PC-3 (cell line): ENCODE measurements at regions not wholly inside any gene's neighbourhood (a gene's known extent, or its start where the extent isn't known, plus 50 kb on each side); places are given as distances from the start of the nearest gene placed in this dataset.

Source experiments
- EZH2 ChIP-seq: fragments of 300-600 bp; sonication (generic); IDR thresholded peaks from one replicate; pipeline ENCODE4 v1.6.1; 2017; ENCODE audit warnings: antibody characterized with exemption, mild to moderate bottlenecking, low read length; ENCODE audit not compliant: unreplicated experiment
- TF ChIP-seq, protein P1 (sequence below): fragments of 300-600 bp; sonication (generic); conservative IDR thresholded peaks from 2 replicates; pipeline ENCODE4 v1.5.1; 2017; ENCODE audit warnings: antibody characterized with exemption, low read depth, mild to moderate bottlenecking, low read length

DNA sequence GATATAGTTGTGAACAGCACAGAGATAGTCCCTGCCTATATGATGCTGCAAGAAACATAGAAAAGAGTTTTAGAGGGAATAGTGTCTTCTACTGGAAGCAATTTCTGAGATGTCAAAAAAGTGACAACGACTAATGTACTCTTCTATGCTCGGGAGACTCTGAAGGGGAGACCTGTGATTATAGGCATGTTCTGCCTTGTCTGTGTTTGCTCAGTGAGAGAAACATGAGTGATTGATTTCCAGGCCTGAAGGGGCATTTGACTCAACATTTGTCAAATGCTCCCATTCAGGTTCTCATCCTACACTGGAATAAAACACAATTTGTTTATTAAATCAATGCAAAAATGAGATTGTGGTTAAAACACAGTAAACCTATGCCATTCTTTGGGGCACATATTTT lies 131.8 kb downstream of the CTH start:
- TF ChIP-seq, protein P1, sequence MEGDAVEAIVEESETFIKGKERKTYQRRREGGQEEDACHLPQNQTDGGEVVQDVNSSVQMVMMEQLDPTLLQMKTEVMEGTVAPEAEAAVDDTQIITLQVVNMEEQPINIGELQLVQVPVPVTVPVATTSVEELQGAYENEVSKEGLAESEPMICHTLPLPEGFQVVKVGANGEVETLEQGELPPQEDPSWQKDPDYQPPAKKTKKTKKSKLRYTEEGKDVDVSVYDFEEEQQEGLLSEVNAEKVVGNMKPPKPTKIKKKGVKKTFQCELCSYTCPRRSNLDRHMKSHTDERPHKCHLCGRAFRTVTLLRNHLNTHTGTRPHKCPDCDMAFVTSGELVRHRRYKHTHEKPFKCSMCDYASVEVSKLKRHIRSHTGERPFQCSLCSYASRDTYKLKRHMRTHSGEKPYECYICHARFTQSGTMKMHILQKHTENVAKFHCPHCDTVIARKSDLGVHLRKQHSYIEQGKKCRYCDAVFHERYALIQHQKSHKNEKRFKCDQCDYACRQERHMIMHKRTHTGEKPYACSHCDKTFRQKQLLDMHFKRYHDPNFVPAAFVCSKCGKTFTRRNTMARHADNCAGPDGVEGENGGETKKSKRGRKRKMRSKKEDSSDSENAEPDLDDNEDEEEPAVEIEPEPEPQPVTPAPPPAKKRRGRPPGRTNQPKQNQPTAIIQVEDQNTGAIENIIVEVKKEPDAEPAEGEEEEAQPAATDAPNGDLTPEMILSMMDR: no peak
- no peak for TF ChIP-seq EZH2
